ENCODE measurements at regions not wholly inside any gene's neighbourhood (a gene's known extent, or its start where the extent isn't known, plus 50 kb on each side); places are given as distances from the start of the nearest gene placed in this dataset.
A peak's percentile ranks its signal among the peaks of the same experiment; 100 is the strongest.

DNA sequence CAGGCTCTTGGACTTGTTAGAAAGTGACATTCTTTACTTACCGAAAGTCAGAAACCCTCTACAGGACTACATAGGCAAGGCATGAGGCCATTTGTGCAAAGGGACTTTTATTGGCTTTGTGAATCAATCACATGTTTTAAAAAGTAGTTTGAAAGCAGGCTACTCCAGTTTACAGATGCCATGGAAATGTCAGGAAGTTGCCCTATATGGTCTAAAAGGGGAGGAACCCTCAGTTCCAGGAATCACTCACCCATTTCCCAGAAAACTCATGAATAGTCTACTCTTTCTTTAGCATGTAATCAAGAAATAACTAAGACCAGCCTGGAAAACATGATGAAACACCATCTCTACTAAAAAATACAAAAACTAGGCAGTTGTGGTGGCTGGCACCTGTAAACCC, 51.0 kb upstream of the MKRN3 start:
- peak; percentile 7 for DNase-seq

- DNase-seq = no peak
Observed at GRCh38 chr15:23506762-23507161, 58.7 kb upstream of the MKRN3 start.

GRCh38 chr15:23503980-23504379, 56.9 kb upstream of the GOLGA6L2 start:
- no peak for DNase-seq

- DNase-seq = peak; percentile 5
Observed at GRCh38 chr15:23503576-23503975, 56.5 kb upstream of the GOLGA6L2 start.

GRCh38 chr15:23497710-23498111, 50.7 kb upstream of the GOLGA6L2 start:
- no peak for DNase-seq

Measured in activated CD4-positive, alpha-beta T cell treated with anti-CD3 and anti-CD28 coated beads, Interleukin-10, Interleukin-2, amounts not matched to agents 100 ng/mL and 50 ng/mL, durations not matched to agents 16 hours and 8 hours (primary cell).